Calu3 (cell line): ENCODE measurements at regions not wholly inside any gene's neighbourhood (a gene's known extent, or its start where the extent isn't known, plus 50 kb on each side); places are given as distances from the start of the nearest gene placed in this dataset.

ENCODE experiments used
- BruUV-seq: library from RNA; stranded (reverse); fragments of 400-500 nt; replicated peaks from 2 replicates; lab custom pipeline; 2021; lab: Mats Ljungman, UMichigan
- CTCF ChIA-PET: fragments of 300-600 bp; sonication (Branson Sonifier 250); formaldehyde crosslinking; loops from one replicate; lab custom pipeline; 2022; ENCODE audit warnings: antibody characterized with exemption; lab: Charles Lee
- DNase-seq: peaks from one replicate; pipeline ENCODE4 v3.0.0; 2022
- H3K27ac Mint-ChIP-seq: one replicate; pipeline ENCODE4 v1.8.0; 2022; ENCODE audit warnings: mixed read lengths; ENCODE audit not compliant: unreplicated experiment
- H3K27me3 Mint-ChIP-seq: one replicate; pipeline ENCODE4 v1.8.0; 2022; ENCODE audit warnings: mixed read lengths; ENCODE audit not compliant: unreplicated experiment
- H3K36me3 Mint-ChIP-seq: one replicate; pipeline ENCODE4 v1.8.0; 2022; ENCODE audit warnings: mild to moderate bottlenecking, moderate library complexity, mixed read lengths; ENCODE audit not compliant: insufficient read depth, unreplicated experiment
- H3K4me1 Mint-ChIP-seq: one replicate; pipeline ENCODE4 v1.8.0; 2022; ENCODE audit warnings: mild to moderate bottlenecking, low read depth, mixed read lengths; ENCODE audit not compliant: unreplicated experiment
- H3K4me3 Mint-ChIP-seq: one replicate; pipeline ENCODE4 v1.8.0; 2022; ENCODE audit warnings: mild to moderate bottlenecking, low read depth, moderate library complexity, mixed read lengths; ENCODE audit not compliant: unreplicated experiment
- H3K9me3 Mint-ChIP-seq: one replicate; pipeline ENCODE4 v1.8.0; 2022; ENCODE audit warnings: low read depth, mixed read lengths; ENCODE audit not compliant: unreplicated experiment
- intact Hi-C: fragments of 100-400 bp; cut with micrococcal nuclease; formaldehyde crosslinking; loops from one replicate; pipeline ENCODE4 v1.10.0; 2022; ENCODE audit not compliant: unreplicated experiment
- TF ChIP-seq, protein P1 (sequence below): fragments of 200-600 bp; IDR thresholded peaks from one replicate; pipeline ENCODE4 v1.8.0; 2022; ENCODE audit warnings: antibody characterized with exemption; ENCODE audit not compliant: unreplicated experiment

DNA sequence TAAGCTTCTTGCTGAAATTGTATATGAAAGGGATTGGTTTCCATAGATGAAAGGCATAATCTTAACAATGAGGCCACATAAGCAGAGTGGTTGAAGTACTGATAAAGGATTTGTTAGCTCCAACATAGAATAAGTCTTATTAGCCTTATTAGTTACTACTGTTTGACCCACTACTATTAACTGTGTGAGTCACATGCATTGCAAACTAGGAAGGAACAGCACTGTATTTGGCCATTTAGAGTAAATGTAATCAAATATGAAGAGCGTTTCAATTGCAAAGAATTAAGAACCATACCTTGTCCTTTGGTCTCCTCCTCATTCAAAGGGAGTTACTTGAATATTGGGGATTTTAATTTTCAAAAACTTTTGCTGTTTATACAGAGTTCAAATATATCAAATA, 428.9 kb downstream of the MDFIC start:
- H3K27me3 Mint-ChIP-seq = no peaks in the 10 kb centered on the region
- CTCF ChIA-PET = no interaction called here
- intact Hi-C loops = loop anchor here (10.0 kb wide), 2 partner anchors 394 to 504 kb away; no protein-coding TSS in a partner anchor
- H3K4me1 Mint-ChIP-seq = no peaks in the 10 kb centered on the region
- no TSS peak for BruUV-seq
- no peak for DNase-seq
- H3K36me3 Mint-ChIP-seq = no peaks in the 10 kb centered on the region
- TF ChIP-seq, protein P1, sequence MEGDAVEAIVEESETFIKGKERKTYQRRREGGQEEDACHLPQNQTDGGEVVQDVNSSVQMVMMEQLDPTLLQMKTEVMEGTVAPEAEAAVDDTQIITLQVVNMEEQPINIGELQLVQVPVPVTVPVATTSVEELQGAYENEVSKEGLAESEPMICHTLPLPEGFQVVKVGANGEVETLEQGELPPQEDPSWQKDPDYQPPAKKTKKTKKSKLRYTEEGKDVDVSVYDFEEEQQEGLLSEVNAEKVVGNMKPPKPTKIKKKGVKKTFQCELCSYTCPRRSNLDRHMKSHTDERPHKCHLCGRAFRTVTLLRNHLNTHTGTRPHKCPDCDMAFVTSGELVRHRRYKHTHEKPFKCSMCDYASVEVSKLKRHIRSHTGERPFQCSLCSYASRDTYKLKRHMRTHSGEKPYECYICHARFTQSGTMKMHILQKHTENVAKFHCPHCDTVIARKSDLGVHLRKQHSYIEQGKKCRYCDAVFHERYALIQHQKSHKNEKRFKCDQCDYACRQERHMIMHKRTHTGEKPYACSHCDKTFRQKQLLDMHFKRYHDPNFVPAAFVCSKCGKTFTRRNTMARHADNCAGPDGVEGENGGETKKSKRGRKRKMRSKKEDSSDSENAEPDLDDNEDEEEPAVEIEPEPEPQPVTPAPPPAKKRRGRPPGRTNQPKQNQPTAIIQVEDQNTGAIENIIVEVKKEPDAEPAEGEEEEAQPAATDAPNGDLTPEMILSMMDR = no peak
- H3K27ac Mint-ChIP-seq = no peak overlapping the region
- no peaks in the 10 kb centered on the region for H3K9me3 Mint-ChIP-seq
- H3K4me3 Mint-ChIP-seq = no peak overlapping the region

DNA sequence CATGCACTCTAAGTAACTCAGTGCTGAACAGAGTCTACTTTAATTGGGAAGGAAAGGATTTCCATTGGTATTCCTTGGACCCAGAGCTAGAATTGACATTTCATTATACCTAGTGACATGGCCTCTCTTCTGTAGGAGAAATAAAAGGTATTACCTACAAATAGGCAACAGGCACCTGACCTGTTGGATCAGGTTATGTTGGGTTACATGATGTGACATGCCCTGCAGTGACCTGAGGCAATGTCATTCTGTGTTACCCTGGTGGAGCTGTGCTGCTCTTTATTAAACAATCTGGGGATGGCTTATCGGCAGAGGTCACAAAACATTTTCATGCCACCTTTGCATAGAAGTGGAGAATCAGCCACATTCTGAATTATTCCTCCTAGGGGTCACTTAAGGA, 427.7 kb downstream of the MDFIC start:
- no TSS peak for BruUV-seq
- intact Hi-C loops = loop anchor here (10.0 kb wide), 2 partner anchors 395 to 505 kb away; no protein-coding TSS in a partner anchor
- no peak overlapping the region for H3K4me3 Mint-ChIP-seq
- no peak overlapping the region for H3K27ac Mint-ChIP-seq
- CTCF ChIA-PET = no interaction called here
- H3K9me3 Mint-ChIP-seq = no peaks in the 10 kb centered on the region
- TF ChIP-seq, protein P1 = no peak
- no peaks in the 10 kb centered on the region for H3K4me1 Mint-ChIP-seq
- no peaks in the 10 kb centered on the region for H3K36me3 Mint-ChIP-seq
- no peak for DNase-seq
- no peaks in the 10 kb centered on the region for H3K27me3 Mint-ChIP-seq

DNA sequence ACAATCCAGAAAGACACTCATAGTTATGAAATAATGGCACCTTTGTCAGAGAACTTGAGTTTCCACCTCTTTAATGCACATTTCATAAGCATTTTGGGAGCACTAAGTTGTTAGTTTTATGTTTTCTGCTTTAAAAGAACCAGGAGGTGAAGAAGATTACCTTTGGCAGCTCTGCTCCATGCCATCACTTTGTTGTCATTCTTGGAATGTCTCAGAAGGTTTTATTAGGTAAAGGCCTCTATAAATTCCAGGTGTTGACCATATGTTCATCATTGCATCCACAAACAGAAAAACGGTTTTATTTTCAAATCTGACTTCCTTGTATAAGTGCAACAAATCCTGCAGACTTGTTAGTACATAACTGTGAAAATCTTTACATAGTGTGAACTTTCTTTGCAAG, 424.8 kb downstream of the MDFIC start:
- intact Hi-C loops = no loop called here
- H3K4me1 Mint-ChIP-seq = no peaks in the 10 kb centered on the region
- no TSS peak for BruUV-seq
- H3K27me3 Mint-ChIP-seq = no peaks in the 10 kb centered on the region
- no peak for DNase-seq
- TF ChIP-seq, protein P1 = no peak
- H3K27ac Mint-ChIP-seq = no peak overlapping the region
- no peak overlapping the region for H3K4me3 Mint-ChIP-seq
- H3K9me3 Mint-ChIP-seq = no peaks in the 10 kb centered on the region
- CTCF ChIA-PET = no interaction called here
- no peaks in the 10 kb centered on the region for H3K36me3 Mint-ChIP-seq

DNA sequence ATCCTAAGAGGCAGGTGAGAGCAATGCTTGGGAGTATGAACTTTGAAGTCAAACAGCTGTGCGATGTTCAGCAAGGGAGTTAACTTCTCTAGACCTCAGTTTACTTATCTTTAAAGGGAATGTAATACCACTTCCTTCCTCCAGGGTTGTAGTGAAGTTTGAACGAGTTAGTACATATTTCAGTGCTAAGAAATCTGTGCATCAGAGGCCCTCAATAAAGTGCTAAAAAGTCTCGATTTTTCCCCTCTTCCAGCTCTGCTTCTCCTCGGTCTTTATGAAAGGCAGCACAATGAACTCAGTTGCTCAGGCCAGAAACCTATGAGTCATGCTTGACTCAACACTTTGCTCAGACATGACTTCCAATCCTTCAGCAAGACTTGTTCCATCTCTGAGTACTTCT, 418.9 kb downstream of the MDFIC start:
- no peaks in the 10 kb centered on the region for H3K27me3 Mint-ChIP-seq
- H3K4me1 Mint-ChIP-seq = peaks cover 9% of the 10 kb centered on the region
- no peaks in the 10 kb centered on the region for H3K9me3 Mint-ChIP-seq
- CTCF ChIA-PET = no interaction called here
- TF ChIP-seq, protein P1 = peak; percentile 30
- no peak for DNase-seq
- intact Hi-C loops = no loop called here
- no peaks in the 10 kb centered on the region for H3K36me3 Mint-ChIP-seq
- H3K4me3 Mint-ChIP-seq = no peak overlapping the region
- no TSS peak for BruUV-seq
- no peak overlapping the region for H3K27ac Mint-ChIP-seq
